Limb (tissue), 2 donors: ENCODE measurements at regions not wholly inside any gene's neighbourhood (a gene's known extent, or its start where the extent isn't known, plus 50 kb on each side); places are given as distances from the start of the nearest gene placed in this dataset.

Experiments used
- DNase-seq, 2 donors: peaks; one replicate each; pipeline ENCODE4 v3.0.0-alpha.2; 2016; ENCODE audit errors: extremely low spot score in 2 of 2

DNA sequence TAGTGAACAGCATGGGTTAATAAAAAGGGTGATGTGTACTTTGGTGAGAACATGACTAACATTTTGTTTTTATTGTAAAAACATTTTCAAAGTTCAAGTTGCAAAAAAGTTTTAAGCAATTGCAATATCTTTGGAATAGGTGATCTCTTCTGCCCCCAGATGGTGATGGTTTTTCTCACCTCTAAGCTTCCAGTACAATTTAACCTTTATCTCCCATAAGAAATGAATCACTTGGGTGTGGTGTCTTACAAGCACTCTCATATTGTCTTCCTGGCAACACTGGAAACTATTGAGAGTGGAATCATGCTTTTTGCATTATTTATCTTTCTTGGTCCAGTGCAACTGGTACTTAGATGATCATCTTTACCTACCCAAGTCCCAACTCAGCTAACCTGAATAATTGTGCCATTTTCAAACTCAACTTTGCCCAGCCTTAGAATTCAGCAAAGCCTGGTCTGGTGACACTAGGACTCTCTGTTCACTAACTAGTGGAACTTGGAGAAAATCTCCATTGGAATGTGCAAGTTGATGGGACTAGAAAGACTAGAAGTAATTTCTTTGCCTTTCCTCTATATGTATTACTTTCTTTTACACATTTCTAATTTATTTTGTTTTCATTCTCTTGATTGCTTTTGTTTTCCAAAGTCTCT, 964.7 kb upstream of the ZEB2 start:
- no peak for DNase-seq

DNA sequence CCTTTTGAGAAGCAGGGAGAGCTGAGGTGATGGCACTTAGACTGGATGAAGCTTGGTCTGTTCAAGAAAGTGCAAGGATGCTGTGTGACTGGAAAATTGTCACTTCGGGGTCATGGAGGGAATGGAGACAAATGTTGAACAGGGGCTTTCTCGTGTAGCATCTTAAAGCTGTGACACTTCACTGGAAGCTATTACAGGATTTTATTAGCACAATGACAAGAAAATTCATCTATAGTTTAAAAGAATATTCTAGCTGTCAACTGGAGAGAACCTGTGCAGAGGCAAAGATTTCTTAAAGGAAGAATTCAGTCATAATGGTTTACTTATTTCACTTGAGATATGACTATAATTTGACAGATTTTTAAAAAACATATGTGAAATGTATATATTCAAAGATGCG, 963.9 kb upstream of the ZEB2 start:
- DNase-seq = no peak

GRCh38 chr2:145481334-145481922, 961.5 kb upstream of the ZEB2 start:
- no peak for DNase-seq

DNA sequence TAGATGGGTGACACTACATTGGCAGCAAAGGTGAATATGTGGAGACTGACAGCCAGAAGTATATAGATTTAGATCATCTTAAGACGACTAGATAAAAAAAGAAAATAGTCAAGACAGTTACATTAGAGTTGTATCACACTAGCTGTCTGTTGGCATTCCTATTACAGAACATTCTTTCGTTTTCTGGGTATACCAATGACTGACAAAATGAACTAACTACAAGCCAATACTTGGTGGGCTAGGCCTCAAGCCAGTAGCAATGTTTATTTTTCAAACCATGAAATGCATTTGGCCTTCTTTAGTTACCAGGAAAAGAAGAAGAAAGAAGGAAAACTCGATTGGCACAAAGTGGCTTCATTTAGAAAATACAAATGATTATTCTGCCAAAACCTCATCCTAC, 944.9 kb upstream of the ZEB2 start:
- no peak for DNase-seq

DNA sequence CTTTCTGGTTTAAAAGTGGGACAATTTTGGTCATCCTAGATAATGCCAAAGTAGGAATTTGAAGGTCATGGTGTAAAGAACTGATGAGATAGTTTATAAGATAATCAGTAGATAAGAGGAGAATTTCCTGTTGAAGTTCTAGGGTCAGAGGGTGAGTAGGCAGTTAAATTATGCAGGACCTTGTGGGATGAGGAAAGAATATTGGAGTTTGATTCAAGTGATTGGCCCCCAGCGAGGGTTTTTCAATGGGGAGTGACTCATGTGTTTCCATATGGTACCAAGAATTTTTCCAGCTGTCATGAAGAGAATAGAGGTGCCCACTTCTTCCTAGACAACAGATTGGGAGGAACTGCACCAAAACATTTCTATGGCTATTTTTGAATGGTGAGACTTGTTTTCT, 940.2 kb upstream of the ZEB2 start:
- DNase-seq = no peak

DNA sequence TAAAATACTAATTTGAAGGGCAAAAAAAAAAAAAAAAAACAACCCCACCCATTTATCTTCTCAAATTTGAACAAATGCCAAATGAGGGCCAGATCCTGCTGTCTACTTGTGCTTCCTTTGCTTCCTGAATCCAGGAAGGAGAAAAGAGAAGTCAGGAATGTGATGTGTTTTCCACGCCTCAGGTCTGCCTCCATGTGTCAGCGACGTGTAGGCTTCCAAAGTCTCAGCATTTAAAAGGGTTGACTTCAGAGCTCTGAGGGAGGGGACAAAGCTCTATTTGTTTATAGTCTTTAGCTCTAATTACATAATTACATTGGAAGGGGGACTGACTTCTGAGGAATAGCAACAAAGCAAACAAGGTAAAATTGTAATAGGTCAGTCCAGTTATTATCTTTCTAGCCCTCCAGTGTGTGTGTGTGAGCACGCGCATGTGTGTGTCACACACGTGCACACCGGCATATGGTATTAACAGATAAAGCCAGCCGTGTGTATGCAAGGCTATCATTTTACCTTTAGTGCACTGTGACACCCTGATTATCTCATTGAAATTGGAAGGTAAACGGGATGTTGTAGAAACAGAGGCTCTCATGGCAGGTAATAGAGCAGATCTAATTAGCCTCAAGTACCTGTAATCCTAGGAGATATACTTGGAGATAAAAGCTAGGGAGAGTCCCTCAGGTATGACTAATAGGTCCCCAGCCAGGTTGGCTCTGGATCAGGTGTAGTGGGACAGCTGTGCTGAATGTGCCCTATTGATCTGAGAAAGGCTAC, 911.4 kb upstream of the ZEB2 start:
- no peak for DNase-seq

GRCh38 chr2:145423809-145424208, 903.9 kb upstream of the ZEB2 start:
- DNase-seq = no peak

DNA sequence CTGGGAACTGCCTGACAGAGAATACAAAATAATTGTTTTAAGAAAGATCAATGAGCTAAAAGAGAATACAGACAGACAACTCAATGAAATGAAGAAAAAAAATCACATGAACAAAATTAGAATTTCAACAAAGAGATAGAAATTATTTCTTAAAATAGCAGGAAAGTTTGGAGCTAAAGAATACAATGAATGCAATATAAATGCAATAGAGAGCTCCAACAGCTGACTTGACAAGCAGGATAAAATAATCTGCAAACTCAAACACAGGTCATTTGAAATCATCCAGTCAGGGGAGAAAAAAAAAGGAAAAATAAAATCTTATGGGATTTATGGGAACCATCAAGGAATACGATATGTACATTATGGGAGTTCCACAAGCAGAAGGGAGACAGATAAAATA, 902.7 kb upstream of the ZEB2 start:
- no peak for DNase-seq

DNA sequence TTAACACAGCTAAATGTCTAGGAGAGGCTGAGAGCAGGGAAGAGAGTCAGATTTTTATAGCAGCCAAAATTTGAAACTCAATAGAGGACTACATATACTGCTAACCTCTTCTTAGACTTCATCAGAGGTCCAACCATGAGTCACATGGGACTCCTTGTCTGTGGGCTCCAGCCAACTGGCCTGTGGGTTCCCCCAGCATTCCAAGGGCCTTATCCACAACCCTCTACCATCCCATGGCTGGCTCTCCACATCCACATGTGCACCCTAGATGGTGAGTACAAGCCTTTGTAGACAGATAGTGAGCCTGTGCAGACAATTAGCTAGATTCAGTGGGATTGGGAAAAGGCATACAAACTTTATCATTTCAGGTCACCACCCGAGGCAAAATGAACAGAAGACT, 901.9 kb upstream of the ZEB2 start:
- DNase-seq = no peak

GRCh38 chr2:145416640-145417039, 896.7 kb upstream of the ZEB2 start:
- DNase-seq = no peak

DNA sequence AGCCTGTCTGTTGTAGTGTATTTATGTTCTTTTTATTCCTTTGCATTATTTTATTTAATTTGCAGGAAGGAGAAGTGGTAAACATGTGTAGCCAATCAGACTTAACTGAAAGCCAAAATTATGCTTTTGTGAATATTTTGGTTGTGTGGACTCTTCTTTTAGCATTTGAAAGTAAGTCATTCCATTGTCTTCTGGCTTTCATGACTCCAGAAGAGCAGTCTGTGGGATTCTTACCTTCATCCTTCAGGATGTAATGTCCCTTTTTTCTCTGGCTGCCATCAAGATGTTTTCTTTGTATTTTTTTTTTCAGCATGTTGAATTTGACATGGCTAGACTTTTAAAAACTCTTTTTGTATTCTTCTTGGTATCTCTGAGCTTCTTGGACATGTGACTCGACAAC, 895.2 kb upstream of the ZEB2 start:
- no peak for DNase-seq

GRCh38 chr2:145413261-145414030, 893.5 kb upstream of the ZEB2 start:
- no peak for DNase-seq

- DNase-seq = no peak
Measured at GRCh38 chr2:145412155-145412554, 892.2 kb upstream of the ZEB2 start.

- DNase-seq = no peak
Measured at GRCh38 chr2:145411493-145411892, 891.6 kb upstream of the ZEB2 start.

DNA sequence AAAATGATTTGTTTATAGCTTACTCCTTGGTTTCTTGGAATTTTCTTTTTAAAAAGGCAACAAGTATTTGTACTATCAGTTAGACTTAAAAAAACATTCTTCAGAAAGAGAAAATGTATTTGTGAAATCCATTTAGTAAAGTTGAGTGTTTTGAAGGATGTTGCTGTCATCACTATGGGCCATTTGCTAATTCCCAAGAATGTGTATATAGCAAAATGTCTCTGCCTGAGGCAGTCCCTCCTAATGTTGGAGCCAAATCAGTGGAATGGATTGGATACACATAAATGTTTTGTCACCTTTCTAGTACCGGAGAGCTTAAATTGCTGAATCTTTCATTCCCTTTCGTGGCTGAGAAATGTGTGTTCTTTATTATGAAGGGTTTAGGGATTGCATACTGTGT, 890.2 kb upstream of the ZEB2 start:
- no peak for DNase-seq

- DNase-seq = no peak
Measured at GRCh38 chr2:145408980-145409379, 889.1 kb upstream of the ZEB2 start.

DNA sequence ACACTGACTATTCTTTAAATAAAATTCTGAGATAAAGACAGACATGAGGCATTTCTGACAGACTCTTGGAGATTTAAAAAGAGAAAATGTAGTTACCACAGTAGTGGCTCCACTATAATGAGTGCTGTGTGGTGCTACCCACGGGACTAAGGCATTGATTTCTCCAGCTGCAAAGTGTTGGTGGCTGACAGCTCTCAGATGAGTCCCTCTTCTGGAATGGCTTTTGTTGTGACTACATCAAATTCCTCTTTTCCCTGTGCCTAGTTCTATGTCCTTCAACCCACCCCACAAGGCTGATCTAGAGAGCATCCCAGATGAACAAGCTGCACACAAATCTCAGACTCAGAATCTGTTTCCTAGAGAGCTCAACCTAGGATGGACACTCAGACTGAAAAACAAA, 884.8 kb upstream of the ZEB2 start:
- DNase-seq = no peak

- DNase-seq = no peak
Measured at GRCh38 chr2:145402706-145403277, 882.9 kb upstream of the ZEB2 start.

DNA sequence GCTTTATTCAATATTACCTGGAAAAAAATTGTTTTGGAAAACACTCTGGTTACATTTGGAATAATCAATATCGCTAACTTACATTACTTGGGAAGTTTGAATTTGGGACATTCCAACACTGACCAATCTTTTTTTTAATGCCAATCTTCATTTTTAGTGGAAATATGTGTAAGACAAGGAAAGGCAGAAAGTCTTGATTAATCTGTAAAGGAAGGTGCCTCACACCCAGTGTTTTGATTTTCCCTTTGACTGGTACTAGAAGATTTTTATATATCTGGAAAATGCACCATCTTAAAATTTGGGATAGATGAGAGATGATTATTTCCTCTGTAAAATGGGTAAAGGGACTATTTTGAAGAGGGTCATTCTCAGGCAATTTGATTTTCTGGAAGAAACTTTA, 879.2 kb upstream of the ZEB2 start:
- DNase-seq = no peak

GRCh38 chr2:145394181-145394580, 874.3 kb upstream of the ZEB2 start:
- no peak for DNase-seq

DNA sequence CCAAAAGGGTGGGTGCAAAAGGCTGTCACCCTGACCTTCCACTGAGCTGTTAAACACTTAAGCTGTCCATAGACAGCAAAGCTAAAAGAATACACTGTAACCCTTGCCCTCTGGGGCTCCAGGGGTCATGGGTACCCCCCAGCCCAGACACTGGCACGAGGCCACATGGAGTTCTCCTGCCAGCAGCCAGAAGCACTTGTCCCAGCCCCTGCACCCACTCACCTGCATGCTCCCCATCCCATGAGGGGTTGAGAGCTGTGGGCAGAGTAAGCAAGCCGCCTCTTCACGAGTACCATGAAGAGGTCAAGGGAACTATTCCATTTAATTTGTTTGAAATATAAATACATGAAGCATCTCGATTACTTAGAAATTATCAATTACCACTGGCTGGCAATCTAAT, 867.1 kb upstream of the ZEB2 start:
- DNase-seq = no peak

DNA sequence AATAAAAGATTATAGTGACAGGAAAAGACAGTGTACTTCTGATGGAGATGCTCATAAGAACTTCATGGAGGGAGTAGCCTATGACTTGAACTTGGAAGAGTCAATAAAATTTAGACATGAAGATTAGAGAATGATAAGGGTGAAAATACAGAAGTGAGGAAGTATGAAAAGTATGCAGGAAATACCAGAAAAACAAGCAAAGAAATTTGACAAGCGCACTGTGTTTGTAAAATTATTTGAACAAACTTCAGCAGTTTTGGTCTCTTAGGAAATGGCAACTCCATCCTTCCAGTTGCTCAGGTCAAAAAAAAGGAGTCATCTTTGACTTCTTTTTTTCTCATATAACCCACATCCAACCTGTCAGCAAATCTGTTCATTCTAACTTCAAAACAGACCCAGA, 864.0 kb upstream of the ZEB2 start:
- DNase-seq = no peak
